ENCODE measurements at regions not wholly inside any gene's neighbourhood (a gene's known extent, or its start where the extent isn't known, plus 50 kb on each side); places are given as distances from the start of the nearest gene placed in this dataset.
"Not testable (repeated sequence)": the region's sequence is repeated elsewhere in the genome, so short reads cannot be mapped to it uniquely, and the experiment has no call there.

GRCh38 chr9:65432051-65432450 is 147.0 kb upstream of the FOXD4L5 start:
- Histone ChIP-seq H3K4me3 (no peak overlapping the region), H3K36me3 (ENCODE audit: insufficient read depth, low read length) (no peaks in the 10 kb centered on the region), H3K9me3 (ENCODE audit: low read depth, low read length) (no peaks in the 10 kb centered on the region), H3K9ac (ENCODE audit: insufficient read length) (no peak overlapping the region), H3K27ac (no peak overlapping the region)
- no peak for DNase-seq (ENCODE audit: low read depth, low spot score)
- TF ChIP-seq FOXP2 (optimal IDR thresholded peaks at IDR 0.05; ENCODE audit: control extremely low read depth, extremely low read length, insufficient read depth), result no peak
- TF ChIP-seq POLR2AphosphoS5 (IDR thresholded peaks at IDR 0.05; ENCODE audit: borderline replicate concordance, low read depth, low read length), result no peak
- TF ChIP-seq EZH2 (IDR thresholded peaks at IDR 0.05), result no peak

GRCh38 chr9:65430221-65430620 is 145.2 kb upstream of the FOXD4L5 start:
- H3K4me3 ChIP-seq, result no peak overlapping the region
- DNase-seq (ENCODE audit: low read depth, low spot score), result no peak

GRCh38 chr9:65427361-65427760 is 142.4 kb upstream of the FOXD4L5 start:
- not testable (repeated sequence) for H3K27ac ChIP-seq; H3K9me3 ChIP-seq (ENCODE audit: low read depth, low read length); H3K9ac ChIP-seq (ENCODE audit: insufficient read length); H3K4me3 ChIP-seq; DNase-seq (ENCODE audit: low read depth, low spot score); H3K36me3 ChIP-seq (ENCODE audit: insufficient read depth, low read length)

More at GRCh38 chr9:65430221-65430620, 145.2 kb upstream of the FOXD4L5 start:
- H3K27ac ChIP-seq, result no peak overlapping the region
- H3K9me3 ChIP-seq (ENCODE audit: low read depth, low read length), result no peaks in the 10 kb centered on the region
- H3K36me3 ChIP-seq (ENCODE audit: insufficient read depth, low read length), result no peaks in the 10 kb centered on the region
- no peak overlapping the region for H3K9ac ChIP-seq (ENCODE audit: insufficient read length)
- TF ChIP-seq POLR2AphosphoS5 (IDR thresholded peaks at IDR 0.05; ENCODE audit: borderline replicate concordance, low read depth, low read length) (no peak), EZH2 (IDR thresholded peaks at IDR 0.05) (no peak), FOXP2 (optimal IDR thresholded peaks at IDR 0.05; ENCODE audit: control extremely low read depth, extremely low read length, insufficient read depth) (no peak)

- DNase-seq (ENCODE audit: low read depth, low spot score); H3K27ac ChIP-seq; H3K4me3 ChIP-seq; H3K9me3 ChIP-seq (ENCODE audit: low read depth, low read length); H3K36me3 ChIP-seq (ENCODE audit: insufficient read depth, low read length); H3K9ac ChIP-seq (ENCODE audit: insufficient read length): not testable (repeated sequence)
Observed at GRCh38 chr9:65426813-65427212, 141.8 kb upstream of the FOXD4L5 start.

- TF ChIP-seq EZH2 (IDR thresholded peaks at IDR 0.05) (no peak), FOXP2 (optimal IDR thresholded peaks at IDR 0.05; ENCODE audit: control extremely low read depth, extremely low read length, insufficient read depth) (no peak), POLR2AphosphoS5 (IDR thresholded peaks at IDR 0.05; ENCODE audit: borderline replicate concordance, low read depth, low read length) (no peak)
- DNase-seq (ENCODE audit: low read depth, low spot score), result no peak
- Histone ChIP-seq H3K36me3 (ENCODE audit: insufficient read depth, low read length) (no peaks in the 10 kb centered on the region), H3K4me3 (no peak overlapping the region), H3K9me3 (ENCODE audit: low read depth, low read length) (no peaks in the 10 kb centered on the region), H3K9ac (ENCODE audit: insufficient read length) (no peak overlapping the region), H3K27ac (no peak overlapping the region)
Observed at GRCh38 chr9:65426231-65426630, 141.2 kb upstream of the FOXD4L5 start.

- not testable (repeated sequence) for H3K4me3 ChIP-seq; H3K27ac ChIP-seq; DNase-seq (ENCODE audit: low read depth, low spot score); H3K9ac ChIP-seq (ENCODE audit: insufficient read length); H3K9me3 ChIP-seq (ENCODE audit: low read depth, low read length); H3K36me3 ChIP-seq (ENCODE audit: insufficient read depth, low read length)
Observed at GRCh38 chr9:65425183-65425582, 140.2 kb upstream of the FOXD4L5 start.

GRCh38 chr9:65424437-65424984 is 139.5 kb upstream of the FOXD4L5 start:
- H3K36me3 ChIP-seq (ENCODE audit: insufficient read depth, low read length); H3K4me3 ChIP-seq; H3K27ac ChIP-seq; DNase-seq (ENCODE audit: low read depth, low spot score); H3K9me3 ChIP-seq (ENCODE audit: low read depth, low read length); H3K9ac ChIP-seq (ENCODE audit: insufficient read length): not testable (repeated sequence)

- not testable (repeated sequence) for H3K36me3 ChIP-seq (ENCODE audit: insufficient read depth, low read length); H3K9me3 ChIP-seq (ENCODE audit: low read depth, low read length); H3K27ac ChIP-seq; H3K4me3 ChIP-seq; DNase-seq (ENCODE audit: low read depth, low spot score); H3K9ac ChIP-seq (ENCODE audit: insufficient read length)
Observed at GRCh38 chr9:65423691-65424436, 138.9 kb upstream of the FOXD4L5 start.

- H3K36me3 ChIP-seq (ENCODE audit: insufficient read depth, low read length); H3K27ac ChIP-seq; H3K9me3 ChIP-seq (ENCODE audit: low read depth, low read length); DNase-seq (ENCODE audit: low read depth, low spot score); H3K4me3 ChIP-seq; H3K9ac ChIP-seq (ENCODE audit: insufficient read length): not testable (repeated sequence)
Observed at GRCh38 chr9:65422966-65423690, 138.1 kb upstream of the FOXD4L5 start.

GRCh38 chr9:65421486-65421885 is 136.5 kb upstream of the FOXD4L5 start:
- H3K9ac ChIP-seq (ENCODE audit: insufficient read length); H3K4me3 ChIP-seq; DNase-seq (ENCODE audit: low read depth, low spot score); H3K27ac ChIP-seq; H3K9me3 ChIP-seq (ENCODE audit: low read depth, low read length); H3K36me3 ChIP-seq (ENCODE audit: insufficient read depth, low read length): not testable (repeated sequence)
